IPS-18c (cell line): ENCODE measurements at regions not wholly inside any gene's neighbourhood (a gene's known extent, or its start where the extent isn't known, plus 50 kb on each side); places are given as distances from the start of the nearest gene placed in this dataset.

Experiments
- H3K4me3 ChIP-seq: 2 replicates; pipeline ENCODE4 v1.7.0; 2013; ENCODE audit warnings: low read depth, mild to moderate bottlenecking, low read length, moderate library complexity; ENCODE audit not compliant: insufficient read depth
- H3K9me3 ChIP-seq: one replicate; pipeline ENCODE4 v1.6.1; 2013; ENCODE audit warnings: mild to moderate bottlenecking, low read length, moderate library complexity; ENCODE audit not compliant: control insufficient read depth, insufficient read depth

GRCh38 chr5:12330381-12330780, 426.1 kb upstream of the CTNND2 start:
- Histone ChIP-seq H3K9me3 (no peaks in the 10 kb centered on the region), H3K4me3 (no peak overlapping the region)

- no peaks in the 10 kb centered on the region for H3K9me3 ChIP-seq
- H3K4me3 ChIP-seq, result no peak overlapping the region
Measured at GRCh38 chr5:12323637-12324229, 419.5 kb upstream of the CTNND2 start.

DNA sequence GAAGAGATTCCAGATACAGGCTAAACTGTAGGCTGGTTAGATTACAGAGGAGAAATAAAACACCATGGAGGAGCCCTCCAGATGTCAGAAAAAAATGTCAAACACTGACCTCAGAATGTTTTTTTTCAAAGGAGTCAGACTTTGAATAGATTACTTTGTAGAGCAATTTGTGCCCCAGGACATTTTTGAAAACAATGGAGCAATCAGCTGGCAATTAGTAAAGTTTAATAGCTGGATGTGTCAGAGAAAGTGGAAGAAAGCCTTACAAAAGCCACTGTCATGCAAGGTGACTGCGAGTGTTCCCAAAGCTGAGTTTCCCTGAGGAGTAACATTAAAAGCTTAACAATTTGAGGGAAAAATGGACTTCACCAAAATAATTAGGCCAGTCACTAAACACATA, 417.8 kb upstream of the CTNND2 start:
- Histone ChIP-seq H3K9me3 (no peaks in the 10 kb centered on the region), H3K4me3 (no peak overlapping the region)

DNA sequence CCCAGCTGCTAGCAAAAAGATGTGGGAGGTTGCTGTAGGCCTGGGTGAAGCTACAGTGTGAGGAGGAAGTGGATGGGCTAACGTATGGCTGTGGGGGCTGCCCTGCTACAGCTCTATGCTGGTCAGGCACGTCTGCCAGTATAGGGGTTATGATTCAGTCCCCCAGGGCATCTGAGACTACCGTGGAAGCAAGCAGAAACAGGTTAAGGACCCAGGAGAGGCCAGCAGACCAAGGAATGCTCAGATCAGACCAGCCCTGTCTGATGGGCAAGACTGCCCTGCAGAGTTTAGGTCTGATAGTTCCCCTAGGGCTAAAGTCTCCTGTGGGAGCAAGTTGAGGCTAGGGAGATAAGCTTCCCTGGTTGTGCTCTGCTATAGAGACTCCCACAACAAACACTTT, 416.1 kb upstream of the CTNND2 start:
- Histone ChIP-seq H3K4me3 (no peak overlapping the region; the same call in 1 of the 2 replicates), H3K9me3 (no peaks in the 10 kb centered on the region)

DNA sequence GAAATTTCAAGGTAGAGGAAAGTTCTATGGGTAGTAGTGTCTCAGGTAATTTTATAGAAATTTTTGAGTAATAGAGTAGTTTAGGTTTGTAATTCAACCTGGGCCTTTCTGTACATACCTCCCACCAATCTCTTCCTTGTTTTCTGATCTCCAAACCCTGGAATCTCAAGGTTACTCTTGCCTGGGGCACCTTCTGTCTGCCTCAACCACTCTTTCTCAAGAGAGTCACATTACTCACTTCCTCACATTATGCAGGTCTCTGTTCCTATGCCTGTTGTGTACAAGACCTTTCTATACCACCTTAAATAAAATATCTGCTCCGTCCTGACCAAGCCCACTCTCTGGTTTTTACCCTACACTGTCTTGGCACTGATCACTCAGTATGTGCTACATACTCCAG, 412.6 kb upstream of the CTNND2 start:
- Histone ChIP-seq H3K9me3 (no peaks in the 10 kb centered on the region), H3K4me3 (no peak overlapping the region)

- no peak overlapping the region for H3K4me3 ChIP-seq
- no peaks in the 10 kb centered on the region for H3K9me3 ChIP-seq
Measured at GRCh38 chr5:12315461-12315860, 411.2 kb upstream of the CTNND2 start.

DNA sequence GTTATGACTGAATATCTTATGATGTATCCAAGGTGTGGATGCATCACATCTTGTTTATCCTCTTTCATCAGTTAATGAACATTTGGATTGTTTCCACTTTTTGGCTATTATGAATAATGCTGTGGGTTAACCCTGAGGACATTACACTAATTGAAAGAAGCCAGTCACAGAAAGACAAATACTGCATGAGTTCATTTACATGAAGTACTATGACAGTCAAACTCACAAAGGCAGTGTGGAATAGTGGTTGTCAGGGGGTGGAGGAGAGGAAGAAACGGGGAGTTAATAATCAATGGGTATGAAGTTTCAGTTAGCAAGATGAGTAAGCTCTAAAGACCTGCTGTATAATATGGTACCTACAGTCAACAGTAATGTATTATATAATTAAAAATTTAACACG, 409.4 kb upstream of the CTNND2 start:
- H3K4me3 ChIP-seq, result no peak overlapping the region
- no peaks in the 10 kb centered on the region for H3K9me3 ChIP-seq

DNA sequence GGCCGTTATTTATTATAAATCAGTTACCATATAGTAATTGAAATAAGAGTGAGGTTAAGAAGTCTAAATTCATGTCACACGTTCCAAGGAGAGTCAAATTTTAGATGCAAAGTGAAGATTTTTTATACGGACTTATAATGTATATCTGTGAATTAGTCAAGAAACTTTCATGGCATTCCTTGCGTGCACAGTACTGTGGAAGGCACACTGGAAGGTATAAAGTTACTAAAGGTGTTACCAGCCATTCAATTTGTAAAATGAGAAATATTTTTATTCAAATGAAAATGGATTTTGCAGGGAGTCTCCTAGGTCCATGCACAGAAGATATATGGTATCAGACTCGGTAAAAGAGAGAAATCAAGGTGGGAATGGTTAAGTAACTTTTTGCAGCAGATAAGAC, 408.1 kb upstream of the CTNND2 start:
- Histone ChIP-seq H3K9me3 (no peaks in the 10 kb centered on the region), H3K4me3 (no peak overlapping the region)

DNA sequence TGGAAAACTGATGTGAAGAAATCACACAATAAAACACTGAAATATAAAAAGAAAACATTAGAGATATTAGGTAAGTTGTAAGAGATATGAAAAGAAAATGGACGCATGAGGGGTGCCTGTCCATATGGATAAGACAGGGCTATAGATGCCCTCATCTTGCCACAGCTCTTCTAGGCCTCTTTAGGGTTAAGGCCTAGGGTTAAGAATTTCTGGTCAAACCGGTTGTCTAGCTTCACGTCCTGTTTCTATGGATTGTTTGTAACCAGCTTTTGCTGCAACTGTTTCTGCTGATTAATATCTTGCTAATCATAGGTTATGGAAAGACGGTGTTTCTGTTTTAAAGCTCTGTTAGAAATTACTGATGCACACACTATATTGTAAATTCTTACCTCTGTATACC, 389.9 kb upstream of the CTNND2 start:
- H3K9me3 ChIP-seq, result no peaks in the 10 kb centered on the region
- no peak overlapping the region for H3K4me3 ChIP-seq

DNA sequence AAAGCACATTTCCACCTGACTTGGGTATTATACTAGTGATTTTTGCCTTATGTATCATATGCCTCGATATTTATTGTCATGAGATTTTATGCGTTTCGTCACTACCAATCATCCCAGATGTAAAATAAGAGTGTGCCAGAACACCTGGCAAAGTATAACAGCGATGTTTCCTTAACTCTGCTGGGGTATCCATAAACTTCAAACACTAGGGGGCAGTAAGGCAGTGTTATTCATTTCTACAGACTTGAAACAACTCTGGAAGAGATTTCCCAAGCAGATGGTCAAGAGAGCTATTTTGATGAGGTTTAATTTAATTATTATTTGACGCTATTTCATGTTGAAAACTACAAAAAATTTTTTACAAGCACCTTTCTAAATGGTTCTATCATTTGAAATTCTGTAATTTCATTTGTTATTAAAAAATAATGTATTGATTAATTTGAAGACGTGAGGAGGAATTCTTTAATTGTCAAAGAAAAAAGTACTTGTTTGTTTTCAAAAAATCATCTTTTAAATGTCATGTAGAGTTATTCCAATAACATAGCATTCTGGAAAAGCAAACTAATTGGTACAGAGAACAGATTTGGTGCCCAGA, 388.5 kb upstream of the CTNND2 start:
- no peak overlapping the region for H3K4me3 ChIP-seq

GRCh38 chr5:12284604-12285003, 380.4 kb upstream of the CTNND2 start:
- Histone ChIP-seq H3K4me3 (no peak overlapping the region), H3K9me3 (no peaks in the 10 kb centered on the region)

More for the DNA sequence above, 388.5 kb upstream of the CTNND2 start:
- no peaks in the 10 kb centered on the region for H3K9me3 ChIP-seq

- H3K9me3 ChIP-seq, result no peaks in the 10 kb centered on the region
- no peak overlapping the region for H3K4me3 ChIP-seq
Measured at GRCh38 chr5:12277504-12278192, 373.4 kb upstream of the CTNND2 start.

GRCh38 chr5:12274236-12274635, 370.0 kb upstream of the CTNND2 start:
- H3K4me3 ChIP-seq, result no peak overlapping the region
- H3K9me3 ChIP-seq, result no peaks in the 10 kb centered on the region

DNA sequence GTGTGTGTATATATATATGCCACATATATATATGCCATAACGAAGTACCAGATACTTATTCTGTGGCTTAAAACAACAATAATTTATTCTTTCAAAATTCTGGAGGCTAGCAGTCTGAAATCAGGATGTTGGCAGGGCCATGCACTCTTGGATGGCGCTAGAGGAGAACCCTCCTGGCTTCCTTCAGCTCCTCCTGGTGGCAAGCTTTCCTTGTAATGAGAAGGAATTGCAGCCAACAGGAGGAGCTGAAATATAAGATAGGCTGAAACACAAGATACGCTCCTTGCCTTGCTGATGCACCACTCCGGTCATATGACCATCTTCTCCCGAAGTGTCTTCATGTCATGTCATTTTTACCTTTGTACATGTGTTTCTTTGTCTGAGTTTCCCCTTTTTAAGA, 368.1 kb upstream of the CTNND2 start:
- Histone ChIP-seq H3K4me3 (no peak overlapping the region), H3K9me3 (no peaks in the 10 kb centered on the region)

DNA sequence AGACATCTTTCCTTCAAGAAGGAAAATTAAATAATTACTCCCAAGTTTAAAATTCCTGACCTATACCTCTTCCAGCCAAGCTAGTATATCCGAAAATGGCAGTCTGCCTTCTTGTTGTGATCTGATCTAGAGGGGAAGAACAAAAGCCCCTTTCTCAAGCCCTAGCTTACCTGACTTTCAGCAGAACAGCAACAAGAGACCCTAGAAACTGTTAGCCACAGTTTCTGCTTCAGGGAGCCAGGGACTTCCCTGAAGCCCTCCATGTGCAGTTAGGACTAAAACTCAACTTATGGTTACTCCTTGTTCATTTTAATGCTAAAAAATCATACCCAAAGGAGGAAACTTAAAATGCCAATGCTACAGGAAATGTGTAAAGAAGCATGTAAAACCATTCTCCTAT, 366.7 kb upstream of the CTNND2 start:
- H3K4me3 ChIP-seq, result no peak overlapping the region
- H3K9me3 ChIP-seq, result no peaks in the 10 kb centered on the region

GRCh38 chr5:12269164-12269563, 364.9 kb upstream of the CTNND2 start:
- Histone ChIP-seq H3K4me3 (no peak overlapping the region), H3K9me3 (no peaks in the 10 kb centered on the region)

DNA sequence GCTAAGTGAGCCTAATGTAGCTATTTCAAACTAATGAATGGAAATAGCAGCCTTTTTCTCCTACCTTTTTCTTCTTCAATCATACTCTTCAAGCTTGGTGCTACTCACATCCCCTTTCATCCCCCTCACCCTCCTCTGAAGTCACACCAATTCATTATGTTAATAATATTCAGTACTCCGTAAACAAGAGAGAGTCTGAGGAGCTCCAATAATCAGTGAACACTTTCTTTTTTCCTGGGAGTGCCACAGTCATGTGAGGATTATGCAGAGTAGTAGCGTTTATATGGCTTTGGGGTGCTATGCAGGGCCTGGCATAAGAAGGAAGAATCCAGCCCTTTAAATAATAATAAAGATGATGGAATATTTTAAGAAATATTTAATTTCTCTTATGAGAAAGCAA, 354.3 kb upstream of the CTNND2 start:
- H3K9me3 ChIP-seq, result no peaks in the 10 kb centered on the region

DNA sequence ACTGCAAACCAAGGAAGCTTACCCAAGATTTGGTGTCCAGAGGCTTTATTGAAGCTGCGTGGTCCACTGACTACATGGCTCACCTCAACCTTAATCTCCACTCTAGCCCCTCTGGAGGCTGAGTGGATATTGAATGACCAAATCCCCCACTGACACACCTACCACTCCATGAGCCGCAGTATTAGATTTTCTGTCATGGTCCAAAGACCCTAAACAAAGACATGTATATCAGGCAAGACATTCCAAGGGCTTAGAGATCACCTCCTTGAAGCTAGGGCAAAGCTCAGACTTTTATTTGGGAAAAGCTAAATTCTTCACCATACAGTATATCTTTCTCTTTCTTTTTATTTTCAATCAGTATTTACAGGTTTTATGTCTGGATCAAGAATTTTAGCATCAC, 346.2 kb upstream of the CTNND2 start:
- Histone ChIP-seq H3K9me3 (no peaks in the 10 kb centered on the region), H3K4me3 (no peak overlapping the region)

More for the DNA sequence above, 354.3 kb upstream of the CTNND2 start:
- H3K4me3 ChIP-seq, result no peak overlapping the region
